GM12874 (cell line): ENCODE measurements at regions not wholly inside any gene's neighbourhood (a gene's known extent, or its start where the extent isn't known, plus 50 kb on each side); places are given as distances from the start of the nearest gene placed in this dataset.

Source experiments
- CTCF ChIP-seq: IDR thresholded peaks from 2 replicates; pipeline ENCODE4 v1.5.1; 2011; ENCODE audit warnings: low read depth, mild to moderate bottlenecking, control low read depth, low read length, moderate library complexity; ENCODE audit not compliant: insufficient read depth

- TF ChIP-seq CTCF = no peak
These were observed 109.1 kb upstream of the MAX start for GRCh38 chr14:65211341-65211987.

- no peak for TF ChIP-seq CTCF
These were observed 111.0 kb upstream of the MAX start for GRCh38 chr14:65213316-65213715.

DNA sequence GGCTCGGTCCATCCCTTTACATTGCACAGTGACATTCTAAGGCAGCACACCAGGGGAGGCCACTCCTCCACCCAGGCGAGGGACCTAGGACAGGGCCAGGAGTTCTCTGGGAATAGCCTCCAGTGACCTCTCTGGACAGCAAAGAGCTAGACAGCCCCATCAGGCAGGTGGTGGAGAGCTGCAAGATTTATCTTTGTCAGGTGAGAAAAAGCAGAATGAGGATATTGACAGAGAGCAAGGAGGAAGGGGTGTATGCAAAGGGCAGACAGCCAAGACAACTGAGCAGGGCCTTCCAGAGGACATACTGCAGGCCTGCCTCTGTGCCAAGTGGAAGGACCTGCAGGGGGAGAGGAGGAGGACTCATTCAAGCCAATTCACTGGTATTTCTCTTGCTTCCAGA, 112.4 kb upstream of the MAX start:
- no peak for TF ChIP-seq CTCF

DNA sequence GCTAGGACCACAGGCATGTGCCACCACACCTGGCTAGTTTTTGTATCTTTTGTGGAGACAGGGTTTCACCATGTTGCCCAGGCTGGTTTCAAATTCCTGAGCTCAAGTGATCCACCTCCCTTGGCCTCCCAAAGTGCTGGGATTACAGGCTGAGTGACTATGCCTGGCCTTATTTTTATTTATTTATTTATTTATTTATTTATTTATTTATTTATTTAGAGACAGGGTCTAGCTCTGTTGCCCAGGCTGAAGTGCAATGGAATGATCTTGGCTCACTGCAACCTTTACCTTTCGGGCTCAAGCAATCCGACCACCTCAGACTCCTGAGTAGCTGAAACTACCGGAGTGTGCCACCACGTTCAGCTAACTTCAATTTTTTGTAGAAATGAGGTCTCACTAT, 117.0 kb upstream of the MAX start:
- no peak for TF ChIP-seq CTCF

DNA sequence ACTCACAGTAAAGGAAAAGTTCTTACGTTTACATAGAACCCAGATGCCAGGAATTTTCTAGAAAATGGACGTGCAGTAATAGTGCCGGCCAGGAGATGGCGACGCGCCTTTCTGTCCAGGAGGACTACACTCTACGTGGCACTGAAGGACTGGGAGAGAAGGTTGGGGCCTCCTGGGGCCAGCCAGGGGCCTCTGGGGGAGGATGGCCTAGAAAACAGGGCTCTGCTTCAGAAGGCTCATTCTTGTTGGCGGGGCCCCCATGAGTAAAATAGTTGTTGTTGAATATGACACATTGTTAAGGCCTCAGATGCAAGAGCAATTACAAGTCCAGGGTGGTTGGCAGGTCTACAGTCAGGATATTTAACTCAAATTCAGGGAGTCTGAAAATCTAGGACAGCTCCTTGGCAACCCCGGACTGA, 120.1 kb upstream of the MAX start:
- TF ChIP-seq CTCF = peak; percentile 80

GRCh38 chr14:65223636-65224035, 121.3 kb upstream of the MAX start:
- TF ChIP-seq CTCF = no peak

GRCh38 chr14:65224799-65225198, 122.5 kb upstream of the MAX start:
- TF ChIP-seq CTCF = no peak
